ENCODE measurements at regions not wholly inside any gene's neighbourhood (a gene's known extent, or its start where the extent isn't known, plus 50 kb on each side); places are given as distances from the start of the nearest gene placed in this dataset.

DNA sequence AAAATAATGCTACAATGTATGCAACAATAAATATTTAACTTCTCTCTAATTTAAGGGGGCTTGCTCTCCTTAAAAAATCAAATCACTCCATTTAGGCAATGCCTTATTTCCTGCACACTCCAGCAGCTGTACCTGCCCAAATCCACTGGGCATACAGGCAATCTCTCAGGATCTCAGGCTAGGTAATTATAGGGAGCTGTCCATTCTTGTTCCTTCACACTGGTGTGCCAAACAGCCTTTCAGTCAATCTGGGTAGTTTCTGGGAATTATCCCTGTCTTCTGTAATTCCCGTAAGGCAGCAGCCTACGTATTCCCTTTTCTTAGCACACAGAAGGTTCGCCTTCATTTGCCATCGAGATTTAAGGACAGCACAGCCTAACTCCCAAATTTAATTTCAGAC is 922.6 kb upstream of the SLIT2 start:
- intact Hi-C loops (cut with micrococcal nuclease; ENCODE audit: unreplicated experiment): no loop called here
- Histone ChIP-seq H3K4me3 (ENCODE audit: low read depth, low read length) (no peak overlapping the region), H3K4me1 (no peaks in the 10 kb centered on the region), H3K27me3 (replicated peaks; ENCODE audit: control insufficient read depth, insufficient read depth, low read length) (no peaks in the 10 kb centered on the region), H3K36me3 (ENCODE audit: control insufficient read depth, insufficient read depth, low read length) (no peaks in the 10 kb centered on the region), H3K9me3 (no peaks in the 10 kb centered on the region)
- no peaks in the 10 kb centered on the region for H3K27me3 Mint-ChIP-seq (ENCODE audit: insufficient read depth, unreplicated experiment)
- peaks cover 10% of the 10 kb centered on the region for H3K9me3 Mint-ChIP-seq (ENCODE audit: unreplicated experiment)
- no peak overlapping the region for H3K27ac Mint-ChIP-seq (ENCODE audit: unreplicated experiment)
- H3K4me3 Mint-ChIP-seq (ENCODE audit: unreplicated experiment): no peak overlapping the region
- ChIA-PET POLR2A (no interaction called here), CTCF (no interaction called here)
- TF ChIP-seq, protein P1, sequence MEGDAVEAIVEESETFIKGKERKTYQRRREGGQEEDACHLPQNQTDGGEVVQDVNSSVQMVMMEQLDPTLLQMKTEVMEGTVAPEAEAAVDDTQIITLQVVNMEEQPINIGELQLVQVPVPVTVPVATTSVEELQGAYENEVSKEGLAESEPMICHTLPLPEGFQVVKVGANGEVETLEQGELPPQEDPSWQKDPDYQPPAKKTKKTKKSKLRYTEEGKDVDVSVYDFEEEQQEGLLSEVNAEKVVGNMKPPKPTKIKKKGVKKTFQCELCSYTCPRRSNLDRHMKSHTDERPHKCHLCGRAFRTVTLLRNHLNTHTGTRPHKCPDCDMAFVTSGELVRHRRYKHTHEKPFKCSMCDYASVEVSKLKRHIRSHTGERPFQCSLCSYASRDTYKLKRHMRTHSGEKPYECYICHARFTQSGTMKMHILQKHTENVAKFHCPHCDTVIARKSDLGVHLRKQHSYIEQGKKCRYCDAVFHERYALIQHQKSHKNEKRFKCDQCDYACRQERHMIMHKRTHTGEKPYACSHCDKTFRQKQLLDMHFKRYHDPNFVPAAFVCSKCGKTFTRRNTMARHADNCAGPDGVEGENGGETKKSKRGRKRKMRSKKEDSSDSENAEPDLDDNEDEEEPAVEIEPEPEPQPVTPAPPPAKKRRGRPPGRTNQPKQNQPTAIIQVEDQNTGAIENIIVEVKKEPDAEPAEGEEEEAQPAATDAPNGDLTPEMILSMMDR (IDR thresholded peaks at IDR 0.05; ENCODE audit: insufficient read depth in 1 of 2, low read depth in 1 of 2, low read length in 1 of 2, severe bottlenecking in 1 of 2, unreplicated experiment in 1 of 2): no peak
- BruUV-seq (replicated peaks): no TSS peak
- DNase-seq: no peak
- H3K4me1 Mint-ChIP-seq (ENCODE audit: low read depth, unreplicated experiment): no peaks in the 10 kb centered on the region
- no peaks in the 10 kb centered on the region for H3K36me3 Mint-ChIP-seq (ENCODE audit: insufficient read depth, unreplicated experiment)

DNA sequence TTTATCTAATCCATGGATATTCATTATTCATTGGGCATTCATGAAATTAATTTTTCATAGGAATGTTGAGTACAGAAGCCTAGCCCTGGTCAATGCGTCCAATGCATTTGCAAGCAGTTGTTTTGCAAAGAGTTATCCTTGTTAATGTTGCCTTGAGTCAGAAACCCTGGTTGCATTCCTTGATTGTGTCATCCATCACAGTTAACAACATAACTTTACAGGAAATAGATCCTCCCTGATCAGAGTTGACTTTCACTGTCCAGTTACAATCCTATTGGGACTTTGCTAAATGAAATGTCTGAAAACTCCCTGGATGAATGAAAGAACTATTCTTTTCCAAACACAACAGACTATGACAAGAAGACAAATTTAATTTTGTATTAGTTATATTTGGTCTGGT is 924.3 kb upstream of the SLIT2 start:
- H3K9me3 ChIP-seq: no peaks in the 10 kb centered on the region
- BruUV-seq (replicated peaks): no TSS peak
- no peaks in the 10 kb centered on the region for H3K27me3 ChIP-seq (replicated peaks; ENCODE audit: control insufficient read depth, insufficient read depth, low read length)
- POLR2A ChIA-PET: no interaction called here
- no peak overlapping the region for H3K27ac Mint-ChIP-seq (ENCODE audit: unreplicated experiment)
- H3K9me3 Mint-ChIP-seq (ENCODE audit: unreplicated experiment): no peaks in the 10 kb centered on the region
- no peak for DNase-seq
- no peaks in the 10 kb centered on the region for H3K4me1 Mint-ChIP-seq (ENCODE audit: low read depth, unreplicated experiment)
- intact Hi-C loops (cut with micrococcal nuclease; ENCODE audit: unreplicated experiment): no loop called here
- H3K4me3 Mint-ChIP-seq (ENCODE audit: unreplicated experiment): no peak overlapping the region
- no peak overlapping the region for H3K4me3 ChIP-seq (ENCODE audit: low read depth, low read length)
- no peaks in the 10 kb centered on the region for H3K36me3 ChIP-seq (ENCODE audit: control insufficient read depth, insufficient read depth, low read length)
- H3K27me3 Mint-ChIP-seq (ENCODE audit: insufficient read depth, unreplicated experiment): no peaks in the 10 kb centered on the region
- TF ChIP-seq, protein P1 (IDR thresholded peaks at IDR 0.05; ENCODE audit: insufficient read depth in 1 of 2, low read depth in 1 of 2, low read length in 1 of 2, severe bottlenecking in 1 of 2, unreplicated experiment in 1 of 2): no peak
- H3K4me1 ChIP-seq: no peaks in the 10 kb centered on the region
- CTCF ChIA-PET: no interaction called here
- no peaks in the 10 kb centered on the region for H3K36me3 Mint-ChIP-seq (ENCODE audit: insufficient read depth, unreplicated experiment)

DNA sequence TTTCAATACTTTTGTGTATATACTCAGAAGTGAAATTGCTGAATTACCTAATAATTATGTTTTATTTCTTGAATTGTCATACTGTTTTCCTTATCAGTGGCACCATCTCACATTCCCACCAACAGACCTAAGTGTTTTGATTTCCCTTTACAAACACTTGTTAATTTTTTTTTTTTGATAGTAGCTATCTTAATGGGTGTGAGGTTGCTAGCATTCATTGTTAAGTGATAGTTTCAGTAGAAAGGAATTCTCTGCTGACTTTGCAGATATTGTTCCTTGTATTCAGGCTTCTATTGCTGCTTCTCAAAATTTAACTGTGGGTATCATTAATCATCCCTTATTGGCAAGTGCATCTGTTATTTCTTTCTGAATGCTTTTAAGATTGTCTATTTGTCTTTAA is 927.5 kb upstream of the SLIT2 start:
- ChIA-PET POLR2A (no interaction called here), CTCF (no interaction called here)
- intact Hi-C loops (cut with micrococcal nuclease; ENCODE audit: unreplicated experiment): no loop called here
- Histone ChIP-seq H3K27me3 (replicated peaks; ENCODE audit: control insufficient read depth, insufficient read depth, low read length) (no peaks in the 10 kb centered on the region), H3K9me3 (no peaks in the 10 kb centered on the region), H3K36me3 (ENCODE audit: control insufficient read depth, insufficient read depth, low read length) (no peaks in the 10 kb centered on the region), H3K4me3 (ENCODE audit: low read depth, low read length) (no peak overlapping the region), H3K4me1 (no peaks in the 10 kb centered on the region)
- Mint-ChIP-seq H3K36me3 (ENCODE audit: insufficient read depth, unreplicated experiment) (no peaks in the 10 kb centered on the region), H3K27me3 (ENCODE audit: insufficient read depth, unreplicated experiment) (no peaks in the 10 kb centered on the region), H3K4me1 (ENCODE audit: low read depth, unreplicated experiment) (no peaks in the 10 kb centered on the region), H3K9me3 (ENCODE audit: unreplicated experiment) (no peaks in the 10 kb centered on the region), H3K27ac (ENCODE audit: unreplicated experiment) (no peak overlapping the region), H3K4me3 (ENCODE audit: unreplicated experiment) (no peak overlapping the region)
- no peak for DNase-seq
- no TSS peak for BruUV-seq (replicated peaks)
- TF ChIP-seq, protein P1 (IDR thresholded peaks at IDR 0.05; ENCODE audit: insufficient read depth in 1 of 2, low read depth in 1 of 2, low read length in 1 of 2, severe bottlenecking in 1 of 2, unreplicated experiment in 1 of 2): no peak

Data from Caco-2 (cell line).